GM12873 (cell line): ENCODE measurements at regions not wholly inside any gene's neighbourhood (a gene's known extent, or its start where the extent isn't known, plus 50 kb on each side); places are given as distances from the start of the nearest gene placed in this dataset.

Experiments used
- CTCF ChIP-seq: IDR thresholded peaks from 2 replicates; pipeline ENCODE4 v1.5.1; 2012; ENCODE audit warnings: low read depth, mild to moderate bottlenecking, moderate library complexity, low read length, control low read depth; ENCODE audit not compliant: insufficient read depth; ENCODE audit errors: missing control alignments

- no peak for TF ChIP-seq CTCF
These were observed 551.1 kb upstream of the POT1 start for GRCh38 chr7:125480762-125481161.

- no peak for TF ChIP-seq CTCF
These were observed 539.2 kb upstream of the POT1 start for GRCh38 chr7:125468855-125469174.

- no peak for TF ChIP-seq CTCF
These were observed 538.6 kb upstream of the POT1 start for GRCh38 chr7:125467996-125468854.

GRCh38 chr7:125465527-125465926 is 535.9 kb upstream of the POT1 start:
- TF ChIP-seq CTCF, result no peak

GRCh38 chr7:125462615-125463014 is 533.0 kb upstream of the POT1 start:
- TF ChIP-seq CTCF, result no peak

GRCh38 chr7:125459038-125459437 is 529.4 kb upstream of the POT1 start:
- no peak for TF ChIP-seq CTCF

- TF ChIP-seq CTCF, result no peak
These were observed 521.1 kb upstream of the POT1 start for GRCh38 chr7:125450749-125451148.
